Astrocyte of the cerebellum (primary cell): ENCODE measurements at regions not wholly inside any gene's neighbourhood (a gene's known extent, or its start where the extent isn't known, plus 50 kb on each side); places are given as distances from the start of the nearest gene placed in this dataset.
"Not testable (repeated sequence)": the region's sequence is repeated elsewhere in the genome, so short reads cannot be mapped to it uniquely, and the experiment has no call there.

Experiments
- DNase-seq: peaks from one replicate; pipeline ENCODE4 v3.0.0-alpha.2; 2011; ENCODE audit warnings: low read depth
- H3K4me3 ChIP-seq: 2 replicates; pipeline ENCODE4 v1.5.1; 2011; ENCODE audit warnings: mild to moderate bottlenecking, low read depth, low read length, moderate library complexity
- CTCF ChIP-seq: IDR thresholded peaks from 2 replicates; pipeline ENCODE4 v1.5.1; 2012; ENCODE audit warnings: low read length, low read depth, moderate library complexity, mild to moderate bottlenecking; ENCODE audit errors: missing control alignments
- in situ Hi-C: cut with HindIII; loops from 2 replicates; pipeline ENCODE4 v1.10.0; 2017; ENCODE audit warnings: low sequenced_read_pairs

- H3K4me3 ChIP-seq = no peak overlapping the region
- DNase-seq = no peak
- in situ Hi-C loops = no loop called here
- TF ChIP-seq CTCF = no peak
Measured at GRCh38 chrX:98203800-98204199, 1320.1 kb downstream of the RPA4 start.

GRCh38 chrX:98207947-98208346 lies 1324.2 kb downstream of the RPA4 start:
- in situ Hi-C loops = no loop called here
- no peak for TF ChIP-seq CTCF
- no peak overlapping the region for H3K4me3 ChIP-seq
- DNase-seq = no peak

GRCh38 chrX:98231003-98231402 lies 1347.3 kb downstream of the RPA4 start:
- in situ Hi-C loops = no loop called here
- no peak for DNase-seq

GRCh38 chrX:98240061-98240460 lies 1356.4 kb downstream of the RPA4 start:
- in situ Hi-C loops, DNase-seq, H3K4me3 ChIP-seq: not testable (repeated sequence)

More at GRCh38 chrX:98231003-98231402, 1347.3 kb downstream of the RPA4 start:
- no peak overlapping the region for H3K4me3 ChIP-seq
- no peak for TF ChIP-seq CTCF

GRCh38 chrX:98263135-98263534 lies 1379.4 kb downstream of the RPA4 start:
- no peak for DNase-seq
- no peak overlapping the region for H3K4me3 ChIP-seq
- in situ Hi-C loops = no loop called here
- TF ChIP-seq CTCF = no peak

GRCh38 chrX:98289726-98290125 lies 1406.0 kb downstream of the RPA4 start:
- in situ Hi-C loops = no loop called here
- H3K4me3 ChIP-seq = no peak overlapping the region
- TF ChIP-seq CTCF = no peak
- no peak for DNase-seq

GRCh38 chrX:98294310-98294709 lies 1410.6 kb downstream of the RPA4 start:
- no peak for DNase-seq
- no peak overlapping the region for H3K4me3 ChIP-seq
- TF ChIP-seq CTCF = no peak
- in situ Hi-C loops = no loop called here
